HUES48 (cell line): ENCODE measurements at regions not wholly inside any gene's neighbourhood (a gene's known extent, or its start where the extent isn't known, plus 50 kb on each side); places are given as distances from the start of the nearest gene placed in this dataset.

Source experiments
- H3K27ac ChIP-seq: one replicate; pipeline ENCODE4 v1.7.0; 2013; ENCODE audit warnings: low read depth, low read length, inconsistent platforms
- H3K27me3 ChIP-seq: 2 replicates; pipeline ENCODE4 v1.6.1; 2013; ENCODE audit warnings: mild to moderate bottlenecking, low read length; ENCODE audit not compliant: control insufficient read depth, insufficient read depth
- H3K36me3 ChIP-seq: 2 replicates; pipeline ENCODE4 v1.6.1; 2013; ENCODE audit warnings: low read length; ENCODE audit not compliant: control insufficient read depth, insufficient read depth
- H3K4me1 ChIP-seq: 2 replicates; pipeline ENCODE4 v1.6.1; 2013; ENCODE audit warnings: mild to moderate bottlenecking, low read length; ENCODE audit not compliant: control insufficient read depth, insufficient read depth
- H3K4me3 ChIP-seq: 2 replicates; pipeline ENCODE4 v1.5.1; 2013; ENCODE audit warnings: mild to moderate bottlenecking, low read depth, low read length
- H3K9ac ChIP-seq: 2 replicates; pipeline ENCODE4 v1.6.1; 2013; ENCODE audit warnings: mild to moderate bottlenecking, low read depth, low read length, moderate library complexity
- H3K9me3 ChIP-seq: 2 replicates; pipeline ENCODE4 v1.6.1; 2013; ENCODE audit warnings: low read length; ENCODE audit not compliant: control insufficient read depth, insufficient read depth

GRCh38 chr15:93217343-93217742, 128.3 kb upstream of the RGMA start:
- H3K36me3 ChIP-seq, result no peaks in the 10 kb centered on the region
- no peak overlapping the region for H3K4me3 ChIP-seq
- no peaks in the 10 kb centered on the region for H3K9me3 ChIP-seq
- no peaks in the 10 kb centered on the region for H3K4me1 ChIP-seq
- H3K9ac ChIP-seq, result no peak overlapping the region
- no peak overlapping the region for H3K27ac ChIP-seq
- no peaks in the 10 kb centered on the region for H3K27me3 ChIP-seq

- Histone ChIP-seq H3K4me1 (0 out of 2 replicates have a peak, but pooled peaks cover 2% of the 10 kb centered on the region), H3K4me3 (no peak overlapping the region), H3K9ac (no peak overlapping the region), H3K27me3 (no peaks in the 10 kb centered on the region), H3K27ac (no peak overlapping the region), H3K9me3 (no peaks in the 10 kb centered on the region), H3K36me3 (no peaks in the 10 kb centered on the region)
Observed at GRCh38 chr15:93214106-93214505, 125.1 kb upstream of the RGMA start.

- 0 out of 2 replicates have a peak, but pooled peaks cover 2% of the 10 kb centered on the region for H3K4me1 ChIP-seq
- no peak overlapping the region for H3K27ac ChIP-seq
- no peaks in the 10 kb centered on the region for H3K9me3 ChIP-seq
- H3K36me3 ChIP-seq, result no peaks in the 10 kb centered on the region
- no peaks in the 10 kb centered on the region for H3K27me3 ChIP-seq
- H3K9ac ChIP-seq, result no peak overlapping the region
- no peak overlapping the region for H3K4me3 ChIP-seq
Observed at GRCh38 chr15:93213281-93213680, 124.3 kb upstream of the RGMA start.

- Histone ChIP-seq H3K9ac (no peak overlapping the region), H3K4me3 (no peak overlapping the region), H3K27me3 (no peaks in the 10 kb centered on the region)
Observed at GRCh38 chr15:93212578-93212977, 123.6 kb upstream of the RGMA start.

GRCh38 chr15:93210995-93211394, 122.0 kb upstream of the RGMA start:
- H3K9me3 ChIP-seq, result no peaks in the 10 kb centered on the region

More at GRCh38 chr15:93212578-93212977, 123.6 kb upstream of the RGMA start:
- no peaks in the 10 kb centered on the region for H3K36me3 ChIP-seq
- no peaks in the 10 kb centered on the region for H3K9me3 ChIP-seq
- no peak overlapping the region for H3K27ac ChIP-seq
- H3K4me1 ChIP-seq, result 0 out of 2 replicates have a peak, but pooled peaks cover 2% of the 10 kb centered on the region

GRCh38 chr15:93209690-93210445, 120.9 kb upstream of the RGMA start:
- Histone ChIP-seq H3K4me1 (0 out of 2 replicates have a peak, but pooled peaks cover 2% of the 10 kb centered on the region), H3K27me3 (no peaks in the 10 kb centered on the region)

More at GRCh38 chr15:93210995-93211394, 122.0 kb upstream of the RGMA start:
- Histone ChIP-seq H3K36me3 (no peaks in the 10 kb centered on the region), H3K4me3 (no peak overlapping the region), H3K4me1 (0 out of 2 replicates have a peak, but pooled peaks cover 2% of the 10 kb centered on the region), H3K9ac (no peak overlapping the region), H3K27me3 (no peaks in the 10 kb centered on the region), H3K27ac (no peak overlapping the region)

GRCh38 chr15:93206893-93207292, 117.9 kb upstream of the RGMA start:
- Histone ChIP-seq H3K27ac (no peak overlapping the region), H3K27me3 (no peaks in the 10 kb centered on the region), H3K36me3 (no peaks in the 10 kb centered on the region), H3K4me1 (0 out of 2 replicates have a peak, but pooled peaks cover 2% of the 10 kb centered on the region), H3K9ac (no peak overlapping the region), H3K4me3 (no peak overlapping the region), H3K9me3 (no peaks in the 10 kb centered on the region)

More at GRCh38 chr15:93209690-93210445, 120.9 kb upstream of the RGMA start:
- Histone ChIP-seq H3K9me3 (no peaks in the 10 kb centered on the region), H3K9ac (no peak overlapping the region), H3K4me3 (no peak overlapping the region), H3K36me3 (no peaks in the 10 kb centered on the region), H3K27ac (no peak overlapping the region)

GRCh38 chr15:93205413-93205812, 116.4 kb upstream of the RGMA start:
- no peak overlapping the region for H3K4me3 ChIP-seq
- H3K27me3 ChIP-seq, result no peaks in the 10 kb centered on the region
- H3K36me3 ChIP-seq, result no peaks in the 10 kb centered on the region
- H3K9me3 ChIP-seq, result no peaks in the 10 kb centered on the region
- H3K9ac ChIP-seq, result no peak overlapping the region
- no peak overlapping the region for H3K27ac ChIP-seq
- H3K4me1 ChIP-seq, result peaks cover 9% of the 10 kb centered on the region; the same call in 1 of the 2 replicates

GRCh38 chr15:93203036-93203435, 114.0 kb upstream of the RGMA start:
- Histone ChIP-seq H3K4me1 (peaks cover 20% of the 10 kb centered on the region), H3K27me3 (no peaks in the 10 kb centered on the region), H3K4me3 (no peak overlapping the region), H3K9ac (no peak overlapping the region), H3K27ac (no peak overlapping the region), H3K36me3 (no peaks in the 10 kb centered on the region), H3K9me3 (no peaks in the 10 kb centered on the region)

GRCh38 chr15:93202405-93202804, 113.4 kb upstream of the RGMA start:
- no peaks in the 10 kb centered on the region for H3K27me3 ChIP-seq
- no peak overlapping the region for H3K27ac ChIP-seq
- H3K4me1 ChIP-seq, result peaks cover 21% of the 10 kb centered on the region
- H3K9me3 ChIP-seq, result no peaks in the 10 kb centered on the region
- no peak overlapping the region for H3K9ac ChIP-seq
- H3K4me3 ChIP-seq, result no peak overlapping the region
- H3K36me3 ChIP-seq, result no peaks in the 10 kb centered on the region

- no peak overlapping the region for H3K9ac ChIP-seq
- no peaks in the 10 kb centered on the region for H3K27me3 ChIP-seq
- no peak overlapping the region for H3K27ac ChIP-seq
- no peak overlapping the region for H3K4me3 ChIP-seq
- peaks cover 21% of the 10 kb centered on the region for H3K4me1 ChIP-seq
- no peaks in the 10 kb centered on the region for H3K9me3 ChIP-seq
- H3K36me3 ChIP-seq, result no peaks in the 10 kb centered on the region
Observed at GRCh38 chr15:93201940-93202339, 112.9 kb upstream of the RGMA start.
